ENCODE measurements at regions not wholly inside any gene's neighbourhood (a gene's known extent, or its start where the extent isn't known, plus 50 kb on each side); places are given as distances from the start of the nearest gene placed in this dataset.

DNA sequence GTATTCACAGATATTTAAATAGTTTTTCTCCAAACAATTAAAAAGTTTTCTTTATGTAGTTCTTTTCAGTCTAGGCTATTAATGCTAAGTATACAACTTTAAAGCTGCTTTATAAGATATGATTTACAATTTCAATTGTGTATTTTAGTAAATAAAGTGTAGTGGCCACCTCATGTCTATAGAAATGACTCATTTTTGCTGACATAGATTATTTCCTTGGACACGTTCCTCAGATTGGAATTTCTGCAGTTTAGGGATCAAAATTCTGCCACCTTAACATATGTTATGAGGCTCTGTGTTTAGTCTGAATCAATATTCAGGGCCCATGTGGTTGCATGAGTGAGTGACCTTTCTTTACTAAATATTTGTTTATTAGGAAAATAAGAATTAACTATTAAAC is 750.2 kb downstream of the IRX1 start:
- TF ChIP-seq, protein P1, sequence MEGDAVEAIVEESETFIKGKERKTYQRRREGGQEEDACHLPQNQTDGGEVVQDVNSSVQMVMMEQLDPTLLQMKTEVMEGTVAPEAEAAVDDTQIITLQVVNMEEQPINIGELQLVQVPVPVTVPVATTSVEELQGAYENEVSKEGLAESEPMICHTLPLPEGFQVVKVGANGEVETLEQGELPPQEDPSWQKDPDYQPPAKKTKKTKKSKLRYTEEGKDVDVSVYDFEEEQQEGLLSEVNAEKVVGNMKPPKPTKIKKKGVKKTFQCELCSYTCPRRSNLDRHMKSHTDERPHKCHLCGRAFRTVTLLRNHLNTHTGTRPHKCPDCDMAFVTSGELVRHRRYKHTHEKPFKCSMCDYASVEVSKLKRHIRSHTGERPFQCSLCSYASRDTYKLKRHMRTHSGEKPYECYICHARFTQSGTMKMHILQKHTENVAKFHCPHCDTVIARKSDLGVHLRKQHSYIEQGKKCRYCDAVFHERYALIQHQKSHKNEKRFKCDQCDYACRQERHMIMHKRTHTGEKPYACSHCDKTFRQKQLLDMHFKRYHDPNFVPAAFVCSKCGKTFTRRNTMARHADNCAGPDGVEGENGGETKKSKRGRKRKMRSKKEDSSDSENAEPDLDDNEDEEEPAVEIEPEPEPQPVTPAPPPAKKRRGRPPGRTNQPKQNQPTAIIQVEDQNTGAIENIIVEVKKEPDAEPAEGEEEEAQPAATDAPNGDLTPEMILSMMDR (IDR thresholded peaks at IDR 0.05; ENCODE audit: insufficient read depth, low read length) = no peak
- TF ChIP-seq, protein P2, sequence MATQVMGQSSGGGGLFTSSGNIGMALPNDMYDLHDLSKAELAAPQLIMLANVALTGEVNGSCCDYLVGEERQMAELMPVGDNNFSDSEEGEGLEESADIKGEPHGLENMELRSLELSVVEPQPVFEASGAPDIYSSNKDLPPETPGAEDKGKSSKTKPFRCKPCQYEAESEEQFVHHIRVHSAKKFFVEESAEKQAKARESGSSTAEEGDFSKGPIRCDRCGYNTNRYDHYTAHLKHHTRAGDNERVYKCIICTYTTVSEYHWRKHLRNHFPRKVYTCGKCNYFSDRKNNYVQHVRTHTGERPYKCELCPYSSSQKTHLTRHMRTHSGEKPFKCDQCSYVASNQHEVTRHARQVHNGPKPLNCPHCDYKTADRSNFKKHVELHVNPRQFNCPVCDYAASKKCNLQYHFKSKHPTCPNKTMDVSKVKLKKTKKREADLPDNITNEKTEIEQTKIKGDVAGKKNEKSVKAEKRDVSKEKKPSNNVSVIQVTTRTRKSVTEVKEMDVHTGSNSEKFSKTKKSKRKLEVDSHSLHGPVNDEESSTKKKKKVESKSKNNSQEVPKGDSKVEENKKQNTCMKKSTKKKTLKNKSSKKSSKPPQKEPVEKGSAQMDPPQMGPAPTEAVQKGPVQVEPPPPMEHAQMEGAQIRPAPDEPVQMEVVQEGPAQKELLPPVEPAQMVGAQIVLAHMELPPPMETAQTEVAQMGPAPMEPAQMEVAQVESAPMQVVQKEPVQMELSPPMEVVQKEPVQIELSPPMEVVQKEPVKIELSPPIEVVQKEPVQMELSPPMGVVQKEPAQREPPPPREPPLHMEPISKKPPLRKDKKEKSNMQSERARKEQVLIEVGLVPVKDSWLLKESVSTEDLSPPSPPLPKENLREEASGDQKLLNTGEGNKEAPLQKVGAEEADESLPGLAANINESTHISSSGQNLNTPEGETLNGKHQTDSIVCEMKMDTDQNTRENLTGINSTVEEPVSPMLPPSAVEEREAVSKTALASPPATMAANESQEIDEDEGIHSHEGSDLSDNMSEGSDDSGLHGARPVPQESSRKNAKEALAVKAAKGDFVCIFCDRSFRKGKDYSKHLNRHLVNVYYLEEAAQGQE (IDR thresholded peaks at IDR 0.05; ENCODE audit: insufficient replicate concordance, low read depth) = no peak
